ENCODE measurements at regions not wholly inside any gene's neighbourhood (a gene's known extent, or its start where the extent isn't known, plus 50 kb on each side); places are given as distances from the start of the nearest gene placed in this dataset.

DNA sequence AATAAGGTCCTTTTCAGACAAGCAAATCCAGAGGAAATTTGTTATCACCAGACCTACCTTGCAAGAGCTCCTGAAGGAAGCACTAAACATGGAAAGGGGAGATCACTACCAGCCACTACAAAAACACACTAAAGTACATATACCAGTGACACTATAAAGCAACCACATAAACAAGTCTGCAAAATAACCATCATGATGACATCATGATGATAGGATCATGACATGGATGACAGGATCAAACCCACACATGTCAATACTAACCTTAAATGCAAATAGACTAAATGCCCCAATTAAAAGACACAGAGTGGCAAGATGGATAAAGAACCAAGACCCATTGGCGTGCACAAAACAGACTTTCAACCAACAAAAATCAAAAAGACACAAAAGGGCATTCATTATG lies 688.8 kb upstream of the NR5A2 start:
- TF ChIP-seq, protein P1, sequence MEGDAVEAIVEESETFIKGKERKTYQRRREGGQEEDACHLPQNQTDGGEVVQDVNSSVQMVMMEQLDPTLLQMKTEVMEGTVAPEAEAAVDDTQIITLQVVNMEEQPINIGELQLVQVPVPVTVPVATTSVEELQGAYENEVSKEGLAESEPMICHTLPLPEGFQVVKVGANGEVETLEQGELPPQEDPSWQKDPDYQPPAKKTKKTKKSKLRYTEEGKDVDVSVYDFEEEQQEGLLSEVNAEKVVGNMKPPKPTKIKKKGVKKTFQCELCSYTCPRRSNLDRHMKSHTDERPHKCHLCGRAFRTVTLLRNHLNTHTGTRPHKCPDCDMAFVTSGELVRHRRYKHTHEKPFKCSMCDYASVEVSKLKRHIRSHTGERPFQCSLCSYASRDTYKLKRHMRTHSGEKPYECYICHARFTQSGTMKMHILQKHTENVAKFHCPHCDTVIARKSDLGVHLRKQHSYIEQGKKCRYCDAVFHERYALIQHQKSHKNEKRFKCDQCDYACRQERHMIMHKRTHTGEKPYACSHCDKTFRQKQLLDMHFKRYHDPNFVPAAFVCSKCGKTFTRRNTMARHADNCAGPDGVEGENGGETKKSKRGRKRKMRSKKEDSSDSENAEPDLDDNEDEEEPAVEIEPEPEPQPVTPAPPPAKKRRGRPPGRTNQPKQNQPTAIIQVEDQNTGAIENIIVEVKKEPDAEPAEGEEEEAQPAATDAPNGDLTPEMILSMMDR (conservative IDR thresholded peaks at IDR 0.05; ENCODE audit: low read depth, low read length), result no peak
- no peak overlapping the region for H3K4me2 ChIP-seq
- H3K4me1 ChIP-seq (ENCODE audit: low read depth, poor library complexity, severe bottlenecking), result no peaks in the 10 kb centered on the region
- no peak overlapping the region for H3K27ac ChIP-seq
- H3K4me3 ChIP-seq (IDR thresholded peaks at IDR 0.05; ENCODE audit: insufficient read depth, low read depth, low read length), result no peak overlapping the region
- H2AFZ ChIP-seq (ENCODE audit: low read depth), result no peak overlapping the region
- H3K27me3 ChIP-seq (ENCODE audit: insufficient read depth, low read depth), result no peaks in the 10 kb centered on the region
- no peak overlapping the region for H3K9ac ChIP-seq
- no peaks in the 10 kb centered on the region for H3K79me2 ChIP-seq (ENCODE audit: insufficient read depth, low read depth)
- no peaks in the 10 kb centered on the region for H3K36me3 ChIP-seq (ENCODE audit: insufficient read depth)
- H4K20me1 ChIP-seq (ENCODE audit: insufficient read depth), result no peaks in the 10 kb centered on the region

DNA sequence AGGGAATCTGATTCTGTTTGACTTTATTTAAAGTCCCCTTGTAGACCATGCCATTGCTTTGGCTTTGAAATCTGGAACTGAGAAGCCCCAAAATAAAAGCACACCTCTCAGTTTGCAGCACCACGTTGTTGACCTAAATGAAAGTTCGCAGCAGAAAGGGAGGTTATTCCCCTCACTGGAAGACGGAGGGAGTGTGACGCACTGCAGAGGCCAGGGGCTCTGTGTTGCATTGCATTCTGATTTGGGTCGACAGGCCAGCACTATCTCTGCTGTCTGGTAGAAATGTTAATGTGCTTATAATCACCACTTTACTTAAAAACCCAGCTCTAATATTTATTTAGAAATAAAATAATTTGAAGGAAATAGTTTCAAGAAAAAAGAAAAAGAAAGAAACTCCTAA lies 675.2 kb upstream of the NR5A2 start:
- Histone ChIP-seq H4K20me1 (ENCODE audit: insufficient read depth) (no peaks in the 10 kb centered on the region), H3K9ac (no peak overlapping the region), H3K4me3 (IDR thresholded peaks at IDR 0.05; ENCODE audit: insufficient read depth, low read depth, low read length) (no peak overlapping the region), H3K36me3 (ENCODE audit: insufficient read depth) (no peaks in the 10 kb centered on the region), H3K27me3 (ENCODE audit: insufficient read depth, low read depth) (no peaks in the 10 kb centered on the region), H3K4me1 (ENCODE audit: low read depth, poor library complexity, severe bottlenecking) (no peaks in the 10 kb centered on the region), H3K79me2 (ENCODE audit: insufficient read depth, low read depth) (no peaks in the 10 kb centered on the region), H2AFZ (ENCODE audit: low read depth) (no peak overlapping the region), H3K27ac (no peak overlapping the region), H3K4me2 (no peak overlapping the region)
- TF ChIP-seq, protein P1 (conservative IDR thresholded peaks at IDR 0.05; ENCODE audit: low read depth, low read length), result no peak

- H2AFZ ChIP-seq (ENCODE audit: low read depth), result no peak overlapping the region
- no peak overlapping the region for H3K9ac ChIP-seq
- no peak overlapping the region for H3K4me2 ChIP-seq
- H3K36me3 ChIP-seq (ENCODE audit: insufficient read depth), result no peaks in the 10 kb centered on the region
- H3K79me2 ChIP-seq (ENCODE audit: insufficient read depth, low read depth), result no peaks in the 10 kb centered on the region
- H3K27me3 ChIP-seq (ENCODE audit: insufficient read depth, low read depth), result no peaks in the 10 kb centered on the region
- no peak overlapping the region for H3K4me3 ChIP-seq (IDR thresholded peaks at IDR 0.05; ENCODE audit: insufficient read depth, low read depth, low read length)
- H3K4me1 ChIP-seq (ENCODE audit: low read depth, poor library complexity, severe bottlenecking), result no peaks in the 10 kb centered on the region
- no peaks in the 10 kb centered on the region for H4K20me1 ChIP-seq (ENCODE audit: insufficient read depth)
- TF ChIP-seq, protein P1 (conservative IDR thresholded peaks at IDR 0.05; ENCODE audit: low read depth, low read length), result no peak
- H3K27ac ChIP-seq, result no peak overlapping the region
Observed at GRCh38 chr1:199353906-199354305, 673.6 kb upstream of the NR5A2 start.

- Histone ChIP-seq H3K79me2 (ENCODE audit: insufficient read depth, low read depth) (no peaks in the 10 kb centered on the region), H3K27ac (no peak overlapping the region), H4K20me1 (ENCODE audit: insufficient read depth) (no peaks in the 10 kb centered on the region), H3K4me1 (ENCODE audit: low read depth, poor library complexity, severe bottlenecking) (no peaks in the 10 kb centered on the region), H2AFZ (ENCODE audit: low read depth) (no peak overlapping the region), H3K9ac (no peak overlapping the region), H3K4me2 (no peak overlapping the region), H3K4me3 (IDR thresholded peaks at IDR 0.05; ENCODE audit: insufficient read depth, low read depth, low read length) (no peak overlapping the region), H3K27me3 (ENCODE audit: insufficient read depth, low read depth) (no peaks in the 10 kb centered on the region), H3K36me3 (ENCODE audit: insufficient read depth) (no peaks in the 10 kb centered on the region)
- TF ChIP-seq, protein P1 (conservative IDR thresholded peaks at IDR 0.05; ENCODE audit: low read depth, low read length), result no peak
Observed at GRCh38 chr1:199356561-199356960, 670.9 kb upstream of the NR5A2 start.
